Cardiac muscle cell (in vitro differentiated cells and primary cell): ENCODE measurements at regions not wholly inside any gene's neighbourhood (a gene's known extent, or its start where the extent isn't known, plus 50 kb on each side); places are given as distances from the start of the nearest gene placed in this dataset.

ENCODE experiments used
- DNase-seq, 2 donors: peaks; one replicate each; pipeline versions ENCODE4 v3.0.0 to v3.0.0-alpha.2; 2010 to 2017; ENCODE audit warnings: low read depth in 1 of 2, low spot score in 1 of 2
- H3K27ac ChIP-seq: fragments of 200-600 bp; sonication (generic); 2 replicates; pipeline ENCODE4 v1.5.1; 2016
- H3K27me3 ChIP-seq: fragments of 200-600 bp; sonication (generic); 2 replicates; pipeline ENCODE4 v1.6.0; 2016; ENCODE audit warnings: control low read depth
- H3K36me3 ChIP-seq: fragments of 200-600 bp; sonication (generic); 2 replicates; pipeline ENCODE4 v1.5.1; 2016; ENCODE audit warnings: control low read depth
- H3K4me1 ChIP-seq: fragments of 200-600 bp; sonication (generic); 2 replicates; pipeline ENCODE4 v1.8.1; 2017; ENCODE audit warnings: low read depth, mild to moderate bottlenecking, mixed run types
- H3K4me3 ChIP-seq: fragments of 200-600 bp; sonication (generic); 2 replicates; pipeline ENCODE4 v1.5.1; 2016; ENCODE audit warnings: mild to moderate bottlenecking
- H3K9me3 ChIP-seq: fragments of 200-600 bp; sonication (generic); 2 replicates; pipeline ENCODE4 v1.5.1; 2017; ENCODE audit warnings: low read depth, mild to moderate bottlenecking, control low read depth
- CTCF ChIP-seq: IDR thresholded peaks from 2 replicates; pipeline ENCODE4 v1.5.1; 2012; ENCODE audit warnings: low read depth, mild to moderate bottlenecking, low read length

DNA sequence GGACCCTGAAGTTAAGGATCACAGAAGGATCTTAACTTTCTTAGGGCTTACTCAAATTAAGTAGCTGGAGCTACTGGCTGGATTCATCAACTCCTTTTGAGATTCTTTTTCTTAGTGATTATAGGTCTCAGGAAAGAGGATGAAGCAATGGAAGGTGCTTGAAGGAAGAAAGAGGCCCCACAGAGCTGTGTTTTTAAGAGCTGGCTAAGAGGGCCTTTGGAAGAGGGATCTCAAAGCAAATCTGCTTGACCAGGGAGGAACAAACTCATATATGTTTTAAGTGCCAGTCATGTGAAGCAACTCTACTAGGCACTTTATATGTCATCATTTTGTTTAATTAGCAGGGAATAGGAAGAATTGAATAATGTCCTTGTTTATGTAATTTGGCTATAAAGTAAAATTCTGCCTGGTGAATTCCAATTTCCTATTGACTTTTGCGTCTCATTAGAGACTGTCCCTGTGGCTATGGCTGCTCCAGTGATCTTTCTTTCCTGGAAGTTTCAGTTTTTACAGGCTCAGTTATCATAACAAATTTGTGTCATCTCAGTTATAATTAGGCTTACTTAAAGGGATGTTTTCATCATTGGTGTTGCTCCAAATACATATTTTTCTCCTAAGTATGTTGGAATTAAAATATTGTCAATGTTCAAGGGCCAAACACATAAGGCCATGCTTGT, 222.8 kb upstream of the CITED2 start:
- TF ChIP-seq CTCF, result no peak
- DNase-seq, result peak in 1 of 2 donors; percentile 24
- peak overlapping the region; percentile 45 for H3K27ac ChIP-seq
- peaks cover 19% of the 10 kb centered on the region for H3K4me1 ChIP-seq
- no peaks in the 10 kb centered on the region for H3K9me3 ChIP-seq
- H3K4me3 ChIP-seq, result no peak overlapping the region
- no peaks in the 10 kb centered on the region for H3K27me3 ChIP-seq
- no peaks in the 10 kb centered on the region for H3K36me3 ChIP-seq

GRCh38 chr6:139595183-139595582, 220.7 kb upstream of the CITED2 start:
- TF ChIP-seq CTCF, result no peak
- peak in 1 of 2 donors; percentile 21 for DNase-seq

DNA sequence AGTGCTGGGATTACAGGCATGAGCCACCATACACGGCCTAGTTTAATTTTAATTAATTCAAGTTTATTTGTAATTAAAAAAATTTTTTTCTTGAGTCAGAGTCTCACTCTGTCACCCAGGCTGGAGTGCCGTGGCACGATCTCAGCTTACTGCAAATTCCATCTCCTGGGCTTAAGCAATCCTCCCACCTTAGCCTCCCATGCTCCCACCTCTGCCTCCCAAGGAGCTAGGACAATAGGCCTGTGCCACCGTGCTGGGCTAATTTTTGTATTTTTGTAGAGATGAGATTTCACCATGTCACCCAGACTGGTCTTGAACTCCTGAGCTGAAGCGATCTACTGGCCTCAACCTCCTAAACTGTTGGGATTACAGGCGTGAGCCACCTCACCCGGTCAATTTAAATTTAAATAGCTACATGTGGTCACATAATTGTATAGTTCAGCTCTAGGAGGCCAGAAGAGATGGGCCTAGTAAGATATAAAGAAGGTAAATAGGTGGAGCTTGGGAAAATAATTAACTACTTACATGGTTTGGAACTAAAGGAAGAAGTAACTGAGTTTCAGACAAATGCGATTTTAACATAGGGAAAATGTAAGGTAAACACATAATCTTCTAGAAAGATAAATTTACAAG, 220.0 kb upstream of the CITED2 start:
- no peak overlapping the region for H3K4me3 ChIP-seq
- DNase-seq, result no peak
- H3K36me3 ChIP-seq, result no peaks in the 10 kb centered on the region
- H3K27me3 ChIP-seq, result no peaks in the 10 kb centered on the region
- peaks cover 44% of the 10 kb centered on the region for H3K4me1 ChIP-seq
- TF ChIP-seq CTCF, result no peak
- H3K27ac ChIP-seq, result no peak overlapping the region
- H3K9me3 ChIP-seq, result no peaks in the 10 kb centered on the region

More at GRCh38 chr6:139595183-139595582, 220.7 kb upstream of the CITED2 start:
- Histone ChIP-seq H3K4me1 (peaks cover 38% of the 10 kb centered on the region), H3K36me3 (no peaks in the 10 kb centered on the region), H3K9me3 (no peaks in the 10 kb centered on the region), H3K4me3 (no peak overlapping the region), H3K27me3 (no peaks in the 10 kb centered on the region), H3K27ac (no peak overlapping the region)

- Histone ChIP-seq H3K4me3 (no peak overlapping the region), H3K27ac (no peak overlapping the region), H3K36me3 (no peaks in the 10 kb centered on the region), H3K9me3 (no peaks in the 10 kb centered on the region), H3K27me3 (no peaks in the 10 kb centered on the region), H3K4me1 (peaks cover 58% of the 10 kb centered on the region)
- DNase-seq, result no peak
- TF ChIP-seq CTCF, result no peak
These were observed 218.6 kb upstream of the CITED2 start for GRCh38 chr6:139593081-139593480.

DNA sequence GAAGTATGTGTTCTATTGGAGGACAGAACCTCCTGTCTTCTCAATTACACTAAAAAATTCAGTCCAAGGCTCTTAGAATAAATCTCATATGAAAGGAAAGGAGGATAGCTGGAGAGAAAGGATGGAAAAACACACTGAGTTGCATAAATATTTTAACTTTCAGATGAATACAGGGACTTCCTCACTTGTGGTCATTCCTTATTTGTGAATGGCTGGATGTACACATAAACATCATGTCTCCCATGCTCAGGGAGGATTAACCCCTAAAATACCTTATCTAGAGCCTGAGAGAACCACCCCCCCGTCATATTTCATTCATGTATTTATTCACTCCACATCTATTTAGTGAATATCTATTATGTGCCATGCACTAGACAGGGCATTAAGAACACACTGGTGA, 217.6 kb upstream of the CITED2 start:
- Histone ChIP-seq H3K4me1 (peaks cover 59% of the 10 kb centered on the region), H3K27ac (peak overlapping the region; percentile 80), H3K36me3 (no peaks in the 10 kb centered on the region), H3K4me3 (no peak overlapping the region), H3K9me3 (no peaks in the 10 kb centered on the region), H3K27me3 (no peaks in the 10 kb centered on the region)
- no peak for DNase-seq
- TF ChIP-seq CTCF, result no peak
